Activated CD8-positive, alpha-beta memory T cell treated with anti-CD3 and anti-CD28 coated beads, Interleukin-2, amount 50 U/mL, for 24 hours (primary cell): ENCODE measurements at regions not wholly inside any gene's neighbourhood (a gene's known extent, or its start where the extent isn't known, plus 50 kb on each side); places are given as distances from the start of the nearest gene placed in this dataset.

Experiments
- DNase-seq: peaks from one replicate; pipeline ENCODE4 v3.0.0-alpha.2; 2020; ENCODE audit errors: extremely low read depth

- no peak for DNase-seq
These were observed 183.5 kb upstream of the AFDN start for GRCh38 chr6:167643223-167643622.

GRCh38 chr6:167643716-167644115 lies 183.0 kb upstream of the AFDN start:
- DNase-seq, result no peak

GRCh38 chr6:167644412-167645132 lies 182.1 kb upstream of the AFDN start:
- DNase-seq, result no peak

- DNase-seq, result no peak
These were observed 181.3 kb upstream of the AFDN start for GRCh38 chr6:167645368-167645767.

GRCh38 chr6:167647306-167647705 lies 179.4 kb upstream of the AFDN start:
- no peak for DNase-seq

GRCh38 chr6:167647737-167648470 lies 178.8 kb upstream of the AFDN start:
- no peak for DNase-seq

- DNase-seq, result no peak
These were observed 178.0 kb upstream of the AFDN start for GRCh38 chr6:167648501-167649278.

- DNase-seq, result no peak
These were observed 177.2 kb upstream of the AFDN start for GRCh38 chr6:167649476-167649875.

- DNase-seq, result no peak
These were observed 175.9 kb upstream of the AFDN start for GRCh38 chr6:167650730-167651317.

GRCh38 chr6:167651318-167652041 lies 175.2 kb upstream of the AFDN start:
- DNase-seq, result no peak

- DNase-seq, result no peak
These were observed 174.5 kb upstream of the AFDN start for GRCh38 chr6:167652042-167652700.

GRCh38 chr6:167652701-167653095 lies 174.0 kb upstream of the AFDN start:
- no peak for DNase-seq

- no peak for DNase-seq
These were observed 173.2 kb upstream of the AFDN start for GRCh38 chr6:167653561-167653960.

- no peak for DNase-seq
These were observed 172.3 kb upstream of the AFDN start for GRCh38 chr6:167654389-167654788.

- DNase-seq, result no peak
These were observed 171.4 kb upstream of the AFDN start for GRCh38 chr6:167655174-167655821.

GRCh38 chr6:167658106-167658505 lies 168.6 kb upstream of the AFDN start:
- DNase-seq, result no peak

GRCh38 chr6:167659046-167659445 lies 167.7 kb upstream of the AFDN start:
- DNase-seq, result no peak

GRCh38 chr6:167660424-167660823 lies 166.3 kb upstream of the AFDN start:
- DNase-seq, result no peak

GRCh38 chr6:167660944-167661551 lies 165.7 kb upstream of the AFDN start:
- DNase-seq, result no peak

GRCh38 chr6:167661552-167662044 lies 165.1 kb upstream of the AFDN start:
- no peak for DNase-seq
